DMS153 treated with DMSO at 0.1 percent for 48 hours (cell line): ENCODE measurements at regions not wholly inside any gene's neighbourhood (a gene's known extent, or its start where the extent isn't known, plus 50 kb on each side); places are given as distances from the start of the nearest gene placed in this dataset.
"Not testable (repeated sequence)": the region's sequence is repeated elsewhere in the genome, so short reads cannot be mapped to it uniquely, and the experiment has no call there.

ENCODE experiments used
- DNase-seq: peaks from one replicate; lab custom pipeline; 2025; ENCODE audit not compliant: unreplicated experiment; lab: John Stamatoyannopoulos, UW

DNA sequence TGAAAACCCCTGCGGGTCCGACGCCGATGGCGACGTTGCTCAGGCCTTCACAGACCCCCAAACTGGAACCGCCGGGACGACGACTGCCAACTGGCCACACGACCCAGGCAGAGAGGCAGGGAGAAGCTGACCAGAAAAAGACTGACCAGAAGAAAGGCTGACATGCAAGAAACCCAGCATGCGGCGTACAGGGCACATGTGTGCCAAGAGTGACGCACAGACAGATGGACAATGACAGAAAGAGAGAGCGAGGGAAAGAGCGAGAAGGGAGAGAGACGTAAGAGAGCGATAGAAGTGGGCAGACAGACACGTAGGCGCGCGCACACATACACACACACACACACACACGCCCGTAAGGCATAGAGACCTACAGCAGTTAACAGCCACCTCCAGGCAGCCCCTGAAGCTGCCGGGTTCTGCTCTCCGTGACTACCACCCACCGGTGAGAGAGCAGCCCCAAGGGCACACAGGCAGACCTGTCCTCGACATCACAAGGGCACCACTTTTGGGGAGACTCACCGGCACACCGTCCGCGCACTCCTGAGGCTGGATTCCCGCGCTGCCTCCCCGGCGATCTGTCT is 67.2 kb upstream of the ZNF527 start:
- no peak for DNase-seq

DNA sequence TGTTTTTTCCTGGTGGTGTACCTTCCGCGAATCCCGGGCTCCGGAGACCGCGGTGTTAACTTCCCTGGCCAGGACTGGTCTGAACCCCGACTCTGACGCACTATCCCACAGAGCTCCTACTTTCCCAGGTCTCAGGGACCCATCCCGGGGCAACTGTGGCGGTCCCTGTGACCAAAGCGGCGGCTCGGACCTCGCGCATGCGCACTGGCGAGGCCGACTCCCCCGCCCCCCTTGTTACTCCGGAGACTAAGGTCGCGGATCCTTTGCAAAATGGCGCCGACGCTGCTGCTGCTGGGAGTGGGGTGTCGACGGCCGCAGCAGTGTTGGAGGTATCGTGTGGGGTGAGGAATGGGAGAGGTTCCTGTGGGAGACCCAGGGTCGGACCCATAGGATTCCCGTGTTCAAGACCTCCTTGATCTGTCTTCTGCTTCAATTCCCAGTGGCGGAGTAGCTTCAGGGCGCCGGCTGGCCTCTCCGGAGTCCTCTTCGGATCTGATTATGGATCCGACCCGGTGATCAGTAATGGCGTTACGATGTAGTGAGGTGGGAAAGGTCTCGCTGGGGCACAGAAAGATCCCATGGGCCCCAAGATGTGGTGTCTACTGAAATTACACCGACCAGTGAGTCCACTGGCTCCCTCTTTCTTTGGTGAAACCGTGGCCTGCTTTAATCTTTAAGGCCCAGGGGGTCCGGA is 66.6 kb upstream of the ZNF527 start:
- DNase-seq: no peak

DNA sequence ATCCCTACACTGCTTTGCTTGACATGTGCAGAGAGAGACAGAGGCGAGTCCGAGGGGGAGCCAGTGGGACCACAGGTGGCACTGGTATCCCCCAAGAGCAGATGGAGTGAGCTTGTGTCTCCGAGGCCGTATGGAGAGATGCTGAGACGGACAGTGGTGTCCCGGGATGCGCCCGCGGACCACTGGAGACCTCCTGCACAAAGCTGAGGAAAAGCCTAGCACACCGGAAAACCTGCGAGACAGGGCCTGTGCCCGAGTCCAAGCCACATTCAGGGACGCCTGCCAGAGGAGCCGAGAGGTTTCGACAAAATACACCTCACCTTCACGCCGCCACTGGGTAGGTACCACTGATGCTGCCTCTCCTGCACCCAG is 66.0 kb upstream of the ZNF527 start:
- DNase-seq: no peak

GRCh38 chr19:37306383-37306963 is 64.4 kb upstream of the ZNF527 start:
- DNase-seq: no peak

DNA sequence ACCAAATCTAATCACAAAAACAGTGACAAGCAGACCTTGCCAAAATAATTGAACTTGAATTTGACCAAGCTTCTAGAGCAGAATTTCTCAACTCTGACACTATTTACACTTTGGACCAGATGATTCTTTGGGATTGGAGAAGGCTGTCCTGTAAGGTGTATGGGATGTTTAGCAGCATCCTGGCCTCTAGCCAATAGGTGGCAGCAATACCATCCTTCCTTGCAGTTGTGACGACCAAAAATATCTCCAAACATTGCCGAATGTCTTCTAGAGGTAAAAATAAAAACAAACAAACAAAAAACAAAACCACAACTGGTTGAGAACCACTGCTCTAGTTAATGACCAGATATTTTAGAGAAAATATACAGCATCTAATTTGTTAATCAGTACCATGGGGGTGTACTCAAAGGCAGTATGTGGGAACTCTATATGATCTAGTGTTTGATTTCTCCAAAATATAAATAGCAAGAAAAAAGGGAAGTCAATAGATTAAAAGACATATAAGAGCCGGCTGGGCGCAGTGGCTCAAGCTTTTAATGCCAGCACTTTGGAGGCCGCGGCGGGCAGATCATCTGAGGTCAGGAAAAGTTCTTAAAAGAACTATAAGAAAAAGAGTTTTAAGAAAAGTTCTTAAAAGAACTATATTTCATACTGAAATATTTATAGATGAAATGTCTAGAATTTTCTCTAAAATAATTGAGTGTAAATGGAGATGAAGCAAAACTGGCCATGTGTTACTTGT is 60.9 kb upstream of the ZNF527 start:
- no peak for DNase-seq

DNA sequence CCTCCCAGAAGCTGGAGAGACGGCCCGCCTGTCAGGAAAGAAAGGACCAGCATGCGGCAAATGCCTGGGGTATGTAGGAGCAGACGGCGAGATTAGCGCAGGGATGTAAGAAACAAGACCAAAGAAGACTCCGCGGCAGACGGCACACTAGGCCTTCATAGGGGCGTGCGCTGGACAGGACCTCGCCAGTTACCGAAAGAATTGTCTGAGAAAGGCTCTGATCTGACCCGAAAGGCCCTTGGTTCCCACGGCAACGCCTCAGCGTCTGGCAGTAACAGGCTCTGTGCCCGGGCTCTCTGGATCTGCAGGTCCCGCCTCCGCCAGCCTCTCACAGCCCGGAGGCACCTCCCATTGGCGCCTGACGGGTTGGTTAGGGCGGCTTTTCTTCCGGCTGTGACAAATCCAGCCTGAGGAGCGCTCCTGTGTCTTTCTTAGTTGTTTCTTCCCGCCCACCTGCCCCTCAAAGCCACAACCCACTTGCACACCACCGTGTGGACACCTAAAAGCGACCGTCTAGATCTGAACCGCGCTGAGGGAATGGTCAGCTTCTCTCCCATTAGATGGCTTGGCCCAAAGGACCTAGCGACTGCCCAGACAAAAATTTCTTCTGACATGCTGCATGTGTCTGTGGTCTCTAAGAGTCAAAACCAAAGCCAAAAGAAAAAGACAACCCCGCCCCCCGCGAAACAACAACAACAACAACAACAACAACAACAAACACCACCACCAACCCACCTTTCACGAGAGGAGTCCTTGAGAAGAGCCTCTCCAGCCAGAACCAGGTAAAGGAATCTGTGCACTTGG is 58.2 kb upstream of the ZNF527 start:
- not testable (repeated sequence) for DNase-seq

DNA sequence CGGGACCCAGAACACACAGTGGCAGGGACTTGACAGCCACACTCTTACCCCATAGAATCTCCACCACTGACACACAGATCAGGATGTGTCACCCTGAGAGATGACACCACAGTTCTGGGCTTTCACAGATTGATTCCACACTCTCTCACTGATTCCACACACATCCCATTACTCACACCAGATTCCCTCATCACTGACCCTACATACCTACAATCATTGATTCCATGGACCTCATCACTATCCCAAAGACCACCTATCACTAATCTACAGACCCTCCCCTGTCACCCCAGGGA is 57.6 kb upstream of the ZNF527 start:
- DNase-seq: no peak

DNA sequence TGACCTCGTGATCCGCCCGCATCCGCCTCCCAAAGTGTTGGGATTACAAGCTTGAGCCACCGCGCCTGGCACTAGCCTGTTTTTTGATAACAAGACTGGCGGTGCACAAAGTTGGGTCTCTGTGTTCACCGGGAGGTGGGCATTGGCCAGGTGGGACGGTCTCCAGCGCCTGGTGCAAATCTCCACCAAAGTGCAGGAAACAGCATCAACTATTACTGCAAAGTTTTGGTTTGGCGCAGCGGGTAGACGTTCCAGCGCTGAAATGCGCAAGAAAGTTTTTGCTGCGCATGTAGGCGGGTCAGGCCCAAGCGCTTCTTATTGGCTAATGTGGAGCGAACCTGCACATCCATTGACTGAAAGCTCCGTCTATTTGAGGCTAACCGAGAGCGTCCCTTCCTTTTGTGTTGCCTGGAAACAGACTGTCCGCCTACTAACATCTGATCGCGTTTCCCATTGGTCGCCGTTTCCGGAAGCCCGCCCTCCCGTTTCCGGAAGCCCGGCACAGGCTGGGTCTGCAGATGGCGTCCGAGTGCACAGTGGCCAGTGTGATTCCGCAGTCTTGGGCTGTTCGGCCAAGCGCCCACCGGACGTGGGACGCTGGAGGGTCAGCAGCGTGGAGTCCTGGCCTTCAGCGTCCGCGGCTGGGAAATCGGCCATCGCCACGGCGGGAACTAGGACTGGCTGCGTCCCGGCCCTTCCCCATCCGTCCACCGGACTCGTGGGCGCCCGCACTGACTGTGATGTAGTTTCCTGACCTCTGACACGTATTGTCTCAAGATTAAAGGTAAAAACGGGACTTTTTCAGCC is 53.3 kb upstream of the ZNF527 start:
- peak; percentile 93 for DNase-seq

- not testable (repeated sequence) for DNase-seq
These were observed 49.9 kb upstream of the ZNF527 start for GRCh38 chr19:37320988-37321387.
